HEK293T (cell line): ENCODE measurements at regions not wholly inside any gene's neighbourhood (a gene's known extent, or its start where the extent isn't known, plus 50 kb on each side); places are given as distances from the start of the nearest gene placed in this dataset.

Experiments used
- ARNT ChIP-seq: fragments of 450-650 bp; IDR thresholded peaks from 2 replicates; pipeline ENCODE4 v1.6.1; 2017; ENCODE audit warnings: mild to moderate bottlenecking
- HDGF ChIP-seq: fragments of 450-650 bp; IDR thresholded peaks from 2 replicates; pipeline ENCODE4 v1.6.1; 2017; ENCODE audit warnings: antibody characterized with exemption, borderline replicate concordance
- NFRKB ChIP-seq: fragments of 450-650 bp; IDR thresholded peaks from 2 replicates; pipeline ENCODE4 v1.6.1; 2016; ENCODE audit warnings: mild to moderate bottlenecking, moderate library complexity
- SP1 ChIP-seq: fragments of 450-650 bp; IDR thresholded peaks from 2 replicates; pipeline ENCODE4 v1.6.1; 2017
- SUZ12 ChIP-seq: fragments of 450-650 bp; IDR thresholded peaks from 2 replicates; pipeline ENCODE4 v1.6.1; 2016; ENCODE audit warnings: mild to moderate bottlenecking

DNA sequence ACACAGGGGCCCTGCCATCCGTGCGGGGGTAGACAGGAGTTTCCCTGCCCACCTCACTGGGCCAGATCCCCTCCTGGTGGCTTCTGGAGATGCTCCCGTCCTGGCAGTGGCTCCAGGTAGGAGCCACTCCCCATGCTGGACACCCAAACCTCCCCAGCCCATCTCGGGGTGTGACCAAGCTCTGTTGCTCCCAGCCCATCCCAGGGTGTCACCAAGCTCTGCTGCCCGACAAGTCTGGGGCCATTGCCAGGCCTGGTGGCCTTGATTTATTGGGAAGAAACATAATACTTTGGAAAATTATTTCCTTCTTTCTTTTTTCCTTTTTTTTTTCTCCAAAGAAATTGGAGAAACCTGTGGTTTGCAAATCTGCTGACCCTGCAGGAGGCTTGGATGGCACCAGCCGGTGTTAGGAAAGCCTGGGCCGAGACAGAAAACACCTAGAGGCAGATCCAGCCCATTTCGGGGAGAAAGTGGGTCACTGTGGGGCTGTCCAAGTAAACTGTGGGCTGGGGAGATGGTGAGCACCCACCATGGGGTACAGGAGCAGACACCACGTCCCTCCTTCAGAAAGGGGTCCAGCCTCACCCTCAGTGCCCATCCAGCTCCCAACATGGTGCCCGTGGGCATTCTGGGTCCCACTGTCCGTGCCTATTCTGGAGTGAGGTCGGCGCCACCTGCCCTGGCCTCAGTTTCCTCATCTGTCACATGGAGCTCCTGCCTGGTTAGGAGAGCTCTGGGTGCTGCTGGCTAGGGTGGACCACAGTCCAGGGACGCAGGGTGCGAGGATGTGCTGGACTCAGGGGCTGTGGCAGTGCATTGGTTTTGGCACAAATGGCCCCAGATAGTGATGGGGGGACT lies 59.4 kb upstream of the ADRA2C start:
- TF ChIP-seq SP1, result no peak
- TF ChIP-seq NFRKB, result no peak
- TF ChIP-seq ARNT, result no peak
- no peak for TF ChIP-seq HDGF
- TF ChIP-seq SUZ12, result no peak
